NCI-H1048 (cell line): ENCODE measurements at regions not wholly inside any gene's neighbourhood (a gene's known extent, or its start where the extent isn't known, plus 50 kb on each side); places are given as distances from the start of the nearest gene placed in this dataset.
A peak's percentile ranks its signal among the peaks of the same experiment; 100 is the strongest.

Experiments used
- DNase-seq: peaks from one replicate; lab custom pipeline; 2025; lab: John Stamatoyannopoulos, UW

DNA sequence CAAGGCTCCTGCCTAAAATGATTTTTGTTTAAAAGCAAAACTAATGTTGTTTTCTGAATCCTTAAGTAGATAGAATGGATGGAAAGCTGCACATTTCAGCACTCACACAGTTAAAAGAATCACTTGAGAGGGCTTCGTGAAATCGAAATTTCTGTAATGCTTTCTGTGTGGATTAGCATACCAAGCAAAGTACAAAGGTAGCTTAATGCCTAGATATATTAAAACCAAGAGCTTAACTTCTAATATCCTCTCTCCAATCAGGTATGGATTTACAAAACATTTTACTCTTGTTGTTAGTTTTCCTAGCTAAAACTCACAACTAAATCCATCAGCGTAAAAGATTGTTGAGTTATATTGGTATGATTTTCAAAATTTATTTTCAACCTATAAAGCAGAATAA is 378.8 kb upstream of the PRMT6 start:
- no peak for DNase-seq

DNA sequence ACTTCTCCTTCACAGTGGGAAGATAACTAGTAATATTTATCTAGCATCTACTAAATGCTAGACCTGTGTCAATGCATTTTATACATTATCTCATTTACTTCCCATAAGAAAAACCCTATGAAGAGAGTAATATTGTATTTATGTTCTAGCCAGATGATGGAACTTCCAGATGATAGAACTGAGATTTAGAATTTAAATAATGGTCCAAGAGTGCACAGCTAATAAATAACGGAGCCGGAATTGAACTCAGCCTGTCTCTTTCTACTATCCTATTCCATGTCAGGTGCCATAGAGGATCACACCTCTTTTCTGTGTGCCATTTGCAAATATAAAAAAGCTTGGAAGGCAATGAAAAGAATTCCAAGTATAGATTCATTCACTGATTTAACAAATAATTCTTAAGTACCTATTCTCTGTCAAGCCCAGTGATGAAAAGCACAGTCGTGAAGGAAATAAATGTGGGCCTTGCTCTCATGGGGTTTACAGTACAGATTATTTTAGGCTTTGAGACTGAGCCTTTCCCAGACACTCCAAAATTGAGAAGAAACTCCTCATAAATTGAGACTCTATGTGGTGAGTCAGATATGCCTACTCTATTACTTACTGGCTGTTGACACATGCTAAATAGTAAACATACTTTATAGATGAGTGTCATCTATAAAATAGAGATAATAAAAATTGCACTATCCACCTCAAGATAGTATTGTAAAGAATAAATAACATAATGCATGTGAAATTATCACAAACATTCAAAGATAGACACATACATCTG is 378.0 kb upstream of the PRMT6 start:
- no peak for DNase-seq

DNA sequence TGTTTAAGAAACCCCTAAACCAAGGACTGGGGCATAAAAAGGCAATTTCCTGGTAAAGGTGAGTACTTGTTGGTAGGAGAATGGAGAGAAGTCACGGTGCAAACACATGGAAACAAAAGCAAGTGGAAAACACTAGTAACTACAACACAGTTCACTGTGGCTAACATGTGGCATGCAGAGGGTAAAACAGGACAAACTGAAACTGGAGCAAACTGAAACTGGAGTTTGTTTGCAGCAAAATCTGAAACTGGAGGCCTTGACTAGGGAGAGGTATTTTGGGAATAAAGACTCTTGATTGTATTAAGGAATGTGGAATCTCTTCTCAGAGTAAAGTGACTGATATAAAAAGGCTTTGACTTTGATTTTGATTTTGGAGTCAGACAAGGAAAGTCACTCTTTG is 376.3 kb upstream of the PRMT6 start:
- DNase-seq, result no peak

DNA sequence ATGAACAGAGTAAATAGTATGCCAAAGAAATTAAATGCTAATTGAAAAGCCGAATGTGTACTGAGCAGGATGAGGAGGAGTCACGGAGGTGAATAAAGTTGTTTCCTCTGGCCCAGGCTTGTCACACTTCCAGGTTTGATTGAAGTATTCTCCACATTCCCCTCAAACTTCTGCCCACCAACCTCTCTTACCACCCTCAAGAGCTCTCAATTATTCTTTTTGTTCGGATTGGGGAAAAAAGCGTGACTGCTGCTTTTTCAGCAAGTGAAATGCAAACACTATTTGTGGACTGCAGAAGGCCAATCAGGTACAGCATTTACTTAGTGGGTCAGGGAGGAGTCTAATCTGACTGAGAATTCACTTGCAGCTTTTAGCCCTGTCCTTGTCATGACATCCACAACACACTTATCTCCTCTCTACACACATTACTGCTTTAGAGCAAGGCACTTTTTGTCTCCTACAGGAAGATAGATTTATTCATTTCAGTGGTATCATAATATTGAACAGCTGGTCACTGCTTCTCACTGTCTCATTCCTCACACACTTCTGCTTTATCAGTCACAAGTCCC is 375.6 kb upstream of the PRMT6 start:
- DNase-seq, result no peak

DNA sequence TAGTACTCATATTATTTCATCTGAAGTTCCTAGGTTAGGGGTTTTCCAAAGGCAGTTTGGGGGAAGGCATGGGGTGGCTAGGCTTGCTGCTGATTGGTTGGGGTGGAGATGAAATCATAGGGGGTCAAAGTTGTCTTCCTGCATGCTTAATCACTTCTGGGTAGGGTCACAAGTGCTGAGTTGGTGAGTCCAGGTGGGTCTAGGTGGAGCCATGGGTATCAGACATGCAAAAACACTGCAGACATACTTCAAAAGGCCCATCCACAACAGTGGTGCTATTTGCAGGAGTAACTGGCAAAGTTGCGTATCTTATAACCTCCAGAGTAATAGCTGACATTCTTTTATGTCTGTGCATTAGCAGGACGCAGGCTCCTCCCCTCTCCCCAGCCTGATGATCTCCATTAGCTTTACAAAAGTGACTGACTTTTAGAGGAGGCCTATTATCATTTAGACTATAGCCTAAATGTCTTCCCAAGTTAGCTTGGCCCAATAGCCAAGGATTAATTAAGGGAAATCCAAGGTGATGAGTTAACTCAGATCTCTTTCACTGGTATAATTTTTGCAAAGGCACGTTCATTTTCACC is 374.4 kb upstream of the PRMT6 start:
- no peak for DNase-seq

DNA sequence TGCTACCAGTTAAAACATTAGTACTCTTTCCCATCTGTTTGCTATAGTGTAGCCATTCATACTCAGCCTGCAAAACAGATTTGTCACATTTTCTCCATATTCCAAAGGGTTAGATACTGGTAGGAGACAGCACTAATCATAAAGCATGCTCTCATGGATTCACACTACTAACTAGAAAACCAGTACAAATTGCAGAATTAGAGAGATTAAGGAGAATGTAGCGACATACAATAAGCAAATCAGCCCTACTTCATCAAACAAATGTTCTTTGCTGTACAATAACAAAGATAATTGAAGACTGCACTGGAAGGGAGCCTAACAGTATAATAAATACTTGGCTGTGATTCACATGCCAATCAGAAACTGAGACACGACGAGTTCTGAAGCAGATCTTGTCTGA is 368.0 kb upstream of the PRMT6 start:
- no peak for DNase-seq

DNA sequence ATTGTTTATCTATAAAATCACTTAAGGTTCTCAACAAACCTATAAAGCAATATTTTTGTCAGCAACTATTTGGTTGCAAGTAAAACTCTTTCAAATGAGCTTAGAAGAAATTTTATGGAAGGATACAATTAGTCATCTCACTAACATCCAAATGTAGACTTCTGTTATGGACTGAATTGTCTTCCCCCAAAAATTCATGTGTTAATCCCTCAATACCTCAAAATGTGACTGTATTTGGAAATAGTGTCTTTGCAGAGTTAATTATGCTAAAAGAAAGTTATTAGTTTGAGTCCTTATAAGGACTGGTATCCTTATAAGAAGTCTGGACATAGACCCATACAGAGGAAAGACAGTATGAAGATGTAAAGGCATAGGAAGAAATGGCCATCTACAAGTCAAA is 357.8 kb upstream of the PRMT6 start:
- DNase-seq, result no peak

DNA sequence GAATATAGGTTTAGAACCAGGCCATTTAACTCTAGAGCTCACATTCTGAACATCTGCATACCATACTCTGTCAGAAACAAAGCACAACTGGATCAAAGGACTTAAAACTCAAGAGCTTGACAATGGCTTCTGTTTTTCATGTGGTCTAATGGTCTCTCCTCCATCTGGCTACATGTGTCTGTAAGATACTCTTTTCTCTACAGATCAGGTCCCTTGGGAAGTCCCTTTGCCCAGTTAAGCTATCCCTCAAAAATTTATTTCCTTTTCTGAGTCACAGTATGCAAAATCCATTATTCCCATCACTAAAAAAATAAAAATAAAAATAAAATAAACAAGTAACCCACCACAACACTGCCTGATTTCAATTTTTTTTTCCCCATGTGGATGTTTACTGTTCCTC is 357.0 kb upstream of the PRMT6 start:
- DNase-seq, result no peak

DNA sequence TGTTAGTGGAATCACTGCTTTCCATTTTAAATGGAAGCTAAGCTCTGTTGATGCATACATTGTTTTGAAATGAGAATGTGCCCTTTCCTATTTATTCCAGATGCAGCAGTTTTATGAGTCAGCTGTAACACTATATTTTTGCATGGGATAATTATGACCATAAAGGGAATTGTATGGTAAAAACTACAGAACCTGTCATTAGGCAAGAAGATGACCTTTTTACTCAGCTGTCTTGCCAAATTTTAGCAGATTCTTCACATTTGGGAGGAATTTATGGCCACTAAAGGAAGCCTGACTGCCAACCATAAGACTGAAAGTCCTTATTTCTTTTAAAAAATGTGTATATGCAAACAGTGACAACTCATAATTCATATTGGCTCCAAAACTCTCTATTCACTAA is 356.3 kb upstream of the PRMT6 start:
- no peak for DNase-seq

DNA sequence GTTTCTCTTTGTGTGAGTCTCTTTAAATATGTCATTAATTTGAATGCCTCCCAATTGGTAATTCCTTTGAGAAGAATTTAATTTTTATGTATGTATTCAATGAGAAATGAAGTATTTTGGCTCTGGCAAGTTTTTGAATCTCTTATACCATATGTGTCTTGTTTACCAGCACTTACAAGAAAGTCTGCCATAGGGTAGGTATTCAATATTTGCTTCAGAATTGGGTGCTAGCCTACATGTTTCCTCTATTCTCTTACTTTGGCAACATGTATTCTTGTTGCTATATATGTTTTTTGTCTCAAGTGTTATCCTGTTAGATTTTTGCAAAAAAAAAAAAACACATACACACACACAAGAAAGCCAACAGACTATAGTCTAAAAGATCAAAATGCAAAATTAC is 350.5 kb upstream of the PRMT6 start:
- no peak for DNase-seq

DNA sequence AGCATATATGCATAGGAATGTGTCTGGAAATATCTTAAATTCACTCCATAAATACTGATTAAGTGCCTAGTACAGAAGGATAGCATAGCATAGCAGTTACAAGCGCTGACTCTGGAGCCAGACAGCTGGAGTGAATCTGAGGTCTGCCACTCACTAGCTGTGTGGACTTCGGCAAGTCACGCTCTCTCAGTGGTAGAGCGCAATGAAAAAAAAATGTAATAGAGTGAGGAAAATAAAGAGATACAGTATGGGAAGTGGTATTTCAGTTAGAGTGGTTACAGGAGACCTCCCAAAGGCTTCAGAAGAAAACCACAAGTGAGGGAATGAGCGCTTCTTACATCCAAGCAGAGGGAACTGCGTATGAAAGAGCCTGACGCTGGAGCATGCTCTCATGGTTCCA is 338.9 kb upstream of the PRMT6 start:
- no peak for DNase-seq

DNA sequence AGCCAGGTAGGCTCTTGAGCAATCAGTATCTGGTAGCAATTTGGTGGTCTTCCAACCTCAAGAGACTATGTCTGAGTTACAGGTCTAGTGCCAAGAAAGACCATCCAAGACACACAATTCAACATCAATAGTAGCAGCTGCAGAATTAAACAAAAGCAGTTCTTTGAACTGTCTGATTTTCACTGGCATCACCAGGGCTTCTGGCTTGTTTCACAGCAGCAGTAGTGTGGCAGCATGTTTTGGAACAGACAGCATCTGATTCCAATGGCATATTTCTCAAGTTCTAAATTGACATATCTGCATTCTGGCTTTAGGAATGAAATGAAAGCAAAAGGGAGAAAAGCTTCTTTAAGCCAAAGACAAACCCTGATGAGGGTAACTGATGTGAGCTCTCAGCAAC is 334.7 kb upstream of the PRMT6 start:
- no peak for DNase-seq

DNA sequence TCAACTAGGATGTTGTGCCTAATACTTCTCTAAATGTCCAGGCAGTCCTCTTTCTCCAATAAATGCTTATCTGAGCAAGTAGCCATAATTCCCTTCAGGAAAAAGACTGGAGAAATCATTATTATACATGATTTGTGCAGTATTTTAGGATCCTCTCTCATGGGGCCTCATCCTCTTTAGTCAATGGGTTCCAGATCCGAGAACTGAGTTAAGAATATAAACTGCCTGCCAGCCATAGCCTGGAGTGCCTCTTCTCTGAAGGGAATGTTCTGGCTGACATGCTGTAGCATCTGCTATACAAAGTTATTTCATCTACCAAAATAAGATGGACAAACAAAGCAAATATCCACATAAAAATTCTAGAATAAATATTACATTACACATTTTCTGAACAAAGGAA is 334.0 kb upstream of the PRMT6 start:
- no peak for DNase-seq

DNA sequence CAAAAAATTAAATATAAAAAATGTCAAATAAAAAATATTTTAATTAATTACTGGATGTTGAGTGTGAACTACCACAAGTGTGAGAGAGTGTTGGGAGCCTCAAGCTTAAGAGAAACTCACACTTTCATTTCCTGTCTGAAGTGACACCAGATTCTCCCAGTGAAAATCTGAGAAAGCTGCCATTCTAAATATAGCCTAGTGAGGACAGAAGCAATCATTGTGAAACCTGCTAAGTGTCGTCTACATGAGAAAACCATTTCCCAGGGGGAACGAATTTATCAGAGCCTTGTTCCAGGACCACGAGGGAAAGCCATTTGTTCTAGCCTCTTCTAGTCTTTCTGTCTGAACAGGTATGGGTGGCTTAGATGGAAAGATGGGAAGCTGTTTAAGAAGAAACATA is 329.3 kb upstream of the PRMT6 start:
- no peak for DNase-seq

DNA sequence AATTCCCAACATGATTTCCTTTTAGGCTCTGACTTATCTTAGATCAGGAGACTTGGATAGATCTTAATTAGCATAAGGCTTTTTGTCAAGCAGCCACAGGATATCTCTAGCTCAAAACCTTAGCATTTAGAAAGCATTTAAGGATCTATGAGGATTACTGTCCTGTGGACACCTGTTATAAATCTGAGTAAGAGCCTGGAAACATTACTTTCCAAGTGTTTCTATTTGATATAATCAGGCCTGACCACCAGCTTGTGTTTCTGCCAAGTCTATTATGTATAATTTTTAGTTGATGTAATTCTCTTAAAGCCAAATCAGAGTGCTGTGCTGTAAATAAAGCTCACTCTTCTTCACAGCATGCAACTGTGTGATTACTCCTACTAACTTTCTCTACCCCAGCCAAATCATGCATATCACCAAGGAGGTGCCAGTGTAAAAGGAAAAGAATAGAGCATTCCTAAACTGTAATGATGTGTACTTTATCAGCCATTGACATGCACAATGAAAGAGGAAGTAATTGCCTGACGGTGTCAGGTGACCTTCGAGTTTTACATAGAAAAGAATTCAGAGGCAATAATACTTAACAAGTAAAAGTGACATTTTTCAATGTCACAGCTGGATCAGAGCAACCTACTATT is 309.9 kb upstream of the PRMT6 start:
- peak; percentile 44 for DNase-seq

DNA sequence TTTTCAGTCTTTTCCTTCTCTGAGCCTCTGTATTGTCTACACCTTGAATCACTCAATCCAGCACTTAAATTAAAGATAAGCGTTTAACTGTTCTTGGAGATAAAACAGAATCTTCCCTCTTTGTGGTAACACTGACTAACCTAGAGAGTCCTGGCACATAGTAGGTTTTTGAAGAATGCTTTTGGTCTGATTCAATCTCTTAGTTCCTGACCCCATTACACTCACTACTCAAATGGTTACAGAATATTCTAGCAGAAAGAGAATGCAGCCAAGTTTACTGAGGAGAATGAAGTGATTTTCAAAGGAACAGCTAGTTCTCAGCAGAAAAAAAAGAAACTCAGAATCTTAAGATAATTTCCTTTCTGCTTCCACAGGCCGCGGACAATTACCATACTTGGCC is 309.2 kb upstream of the PRMT6 start:
- no peak for DNase-seq

DNA sequence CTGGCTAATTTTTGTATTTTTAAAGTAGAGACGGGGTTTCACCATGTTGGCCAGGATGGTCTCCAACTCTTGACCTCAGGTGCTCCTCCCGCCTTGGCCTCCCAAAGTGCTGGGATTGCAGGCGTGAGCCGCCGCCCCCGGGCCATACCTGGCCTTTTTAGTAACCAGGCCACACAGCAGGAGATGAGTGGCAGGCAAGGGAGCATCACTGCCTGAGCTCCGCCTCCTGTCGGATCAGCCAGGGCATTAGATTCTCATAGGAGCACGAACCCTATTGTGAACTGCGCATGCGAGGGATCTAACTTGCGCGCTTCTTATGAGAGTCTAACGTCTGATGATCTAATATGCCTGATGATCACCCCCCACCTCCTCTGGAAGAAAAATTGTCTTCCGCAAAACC is 308.7 kb upstream of the PRMT6 start:
- DNase-seq, result no peak

DNA sequence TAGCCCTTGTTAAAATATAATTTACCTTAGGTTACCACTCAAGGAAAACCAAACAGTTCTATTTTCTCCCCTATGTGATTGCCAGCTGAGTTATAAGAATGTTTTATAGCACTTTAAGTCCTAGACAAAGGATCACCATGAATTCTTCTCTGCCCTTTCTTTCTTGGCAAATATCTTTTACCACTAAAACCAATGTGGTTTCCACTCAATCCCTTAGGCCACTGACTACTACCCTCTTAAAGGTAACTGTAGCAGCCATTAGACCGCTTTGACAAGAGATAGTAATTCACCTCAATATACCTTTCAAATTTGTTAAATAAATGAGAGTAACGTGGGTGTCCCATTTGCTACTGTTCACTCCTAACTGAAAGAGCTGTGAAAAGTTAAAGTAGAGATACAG is 307.9 kb upstream of the PRMT6 start:
- DNase-seq, result no peak

DNA sequence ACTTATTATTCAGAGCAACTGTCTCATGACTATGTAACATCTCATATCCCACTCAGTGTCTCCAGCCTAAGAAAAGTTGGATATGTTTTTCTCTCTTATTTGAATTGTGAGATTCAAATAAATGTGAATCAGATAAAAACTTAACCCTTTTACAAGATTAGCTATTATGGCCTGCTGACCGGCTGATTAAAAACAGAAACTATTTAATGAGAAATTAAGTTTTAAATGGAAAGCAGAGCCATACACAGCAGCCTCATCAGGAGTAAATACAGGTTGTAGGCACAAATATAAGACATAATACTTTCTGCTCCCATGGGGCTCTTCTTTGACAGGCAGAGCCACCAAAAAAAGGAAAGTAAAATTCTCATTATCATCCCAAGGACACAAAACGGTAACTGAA is 307.0 kb upstream of the PRMT6 start:
- DNase-seq, result no peak

DNA sequence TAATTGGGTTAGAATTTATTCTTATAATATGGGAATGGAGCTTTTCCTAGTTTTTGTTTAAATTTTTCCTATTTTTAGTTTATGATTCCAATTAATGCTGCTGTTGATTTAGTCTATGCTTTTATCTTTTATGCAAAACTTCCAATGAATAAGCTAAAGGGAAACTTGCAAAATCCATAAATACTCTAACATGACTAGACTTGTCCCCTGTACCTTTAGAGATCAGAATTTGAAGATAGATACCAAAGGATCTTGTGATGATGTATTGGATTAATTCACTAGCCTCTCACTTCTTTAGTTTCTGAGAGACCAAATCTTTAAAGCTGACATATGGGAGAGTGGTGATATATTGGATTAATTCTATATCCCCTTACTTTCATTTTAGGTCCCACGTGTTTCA is 306.6 kb upstream of the PRMT6 start:
- DNase-seq, result no peak

DNA sequence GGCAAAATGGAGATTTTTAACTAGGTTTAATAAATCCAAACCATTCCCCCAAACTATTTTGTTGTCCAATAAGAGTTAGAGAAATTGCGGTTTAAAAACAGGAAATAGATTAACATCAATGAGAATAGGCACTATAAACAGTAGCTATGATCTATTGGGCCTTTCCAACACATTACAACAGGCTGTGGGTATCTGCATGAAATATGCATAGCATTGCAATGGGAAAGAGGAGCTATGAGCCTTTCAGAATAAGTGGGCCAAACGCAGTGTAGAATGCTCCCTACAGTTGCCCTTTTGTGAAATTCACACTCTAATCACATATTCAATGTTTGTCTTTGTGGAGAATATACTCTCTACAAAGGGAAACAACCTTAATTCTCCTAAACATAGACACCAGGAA is 305.5 kb upstream of the PRMT6 start:
- no peak for DNase-seq

DNA sequence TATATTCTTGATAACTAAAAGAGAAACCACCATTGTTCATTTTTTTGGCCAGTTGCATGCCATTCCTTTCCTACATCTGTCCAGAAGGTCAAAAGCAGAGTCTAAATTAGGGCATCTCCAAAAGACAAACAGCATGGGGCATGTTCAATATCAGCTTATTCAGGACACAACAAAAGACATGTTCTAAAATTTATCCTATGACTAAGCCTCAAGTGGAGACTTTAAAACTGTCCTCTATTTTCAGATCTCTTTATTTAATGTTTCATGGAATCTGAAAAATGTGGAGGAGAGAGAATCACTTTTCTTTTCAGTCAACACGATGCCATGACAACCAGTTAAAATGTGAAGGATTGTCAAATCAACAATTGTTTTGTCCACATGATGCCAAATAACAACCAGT is 303.4 kb upstream of the PRMT6 start:
- no peak for DNase-seq

DNA sequence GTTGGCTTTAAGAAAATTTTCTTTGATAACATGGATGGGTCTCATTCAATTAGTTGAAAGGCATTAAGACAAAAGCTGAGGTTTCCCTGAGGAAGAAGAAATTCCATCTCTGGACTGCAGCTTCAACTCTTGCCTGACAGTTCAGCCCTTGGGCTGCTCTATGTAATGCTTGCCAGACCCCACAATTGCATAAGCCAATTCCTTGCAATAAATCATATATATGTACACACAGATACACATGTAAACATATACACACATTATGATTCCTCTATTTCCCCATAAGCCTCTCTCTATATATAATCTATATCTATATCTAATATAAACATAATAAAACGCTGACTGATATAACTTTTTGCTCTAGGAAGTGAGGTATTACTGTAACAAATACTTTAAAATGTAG is 301.5 kb upstream of the PRMT6 start:
- DNase-seq, result no peak
